Stimulated activated CD8-positive, alpha-beta memory T cell treated with anti-CD3 and anti-CD28 coated beads, Interleukin-7, amount 100 ng/mL, for 24 hours (primary cell): ENCODE measurements at regions not wholly inside any gene's neighbourhood (a gene's known extent, or its start where the extent isn't known, plus 50 kb on each side); places are given as distances from the start of the nearest gene placed in this dataset.

Experiments used
- DNase-seq: peaks from one replicate; pipeline ENCODE4 v3.0.0-alpha.2; 2020; ENCODE audit warnings: low read depth

DNA sequence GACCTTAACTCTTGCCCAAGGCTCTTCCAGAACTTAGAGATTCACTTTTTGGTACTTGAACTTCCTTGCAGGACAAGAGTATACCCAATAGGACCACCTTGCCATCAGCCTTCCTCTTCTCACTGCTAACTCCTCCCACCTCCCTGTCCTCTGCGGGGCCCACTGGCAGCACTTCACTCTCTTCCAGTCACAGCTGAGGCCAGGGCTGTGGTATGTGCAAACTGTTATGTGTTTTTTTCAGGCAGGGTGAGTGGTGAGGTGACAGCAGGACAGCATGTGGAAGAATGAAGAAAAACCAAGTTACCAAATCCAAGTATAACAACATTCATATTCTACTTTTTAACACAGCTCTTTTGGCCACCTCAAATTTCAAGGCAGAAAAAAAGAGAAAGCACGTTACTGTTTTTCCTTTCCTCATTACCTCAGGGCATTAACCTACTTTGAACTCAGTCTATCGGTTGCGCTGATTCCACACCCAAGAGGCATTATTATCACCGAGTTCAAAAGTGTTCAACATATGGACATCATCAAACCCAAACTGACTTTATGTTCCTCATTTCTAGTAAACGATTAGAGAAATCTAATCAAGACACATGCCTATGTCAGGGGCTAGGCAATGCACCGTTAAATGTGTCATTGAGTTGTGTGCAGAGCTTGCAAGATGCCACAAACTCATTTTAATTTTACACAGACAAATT lies 605.2 kb upstream of the SYT4 start:
- no peak for DNase-seq

DNA sequence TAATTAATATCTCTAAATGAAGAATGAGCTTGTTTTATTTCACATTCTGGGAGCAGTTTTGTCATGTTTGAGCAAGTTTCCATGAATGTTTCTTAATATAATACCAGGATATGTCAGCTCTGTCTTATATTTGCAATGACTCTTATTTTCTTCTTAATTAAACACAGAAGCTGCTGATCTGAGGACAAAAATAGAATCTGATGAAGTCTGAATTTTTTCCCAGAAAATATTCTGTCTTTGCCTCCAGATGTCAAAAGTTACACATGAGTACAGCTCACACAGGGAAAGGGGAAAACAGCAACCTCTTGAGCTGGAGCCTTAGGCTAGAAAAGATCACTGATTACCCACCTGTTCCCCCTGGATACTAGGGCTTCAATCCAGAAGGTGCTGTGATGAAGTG lies 606.6 kb upstream of the SYT4 start:
- DNase-seq, result no peak

- DNase-seq, result no peak
These were observed 609.1 kb upstream of the SYT4 start for GRCh38 chr18:43886341-43886740.

DNA sequence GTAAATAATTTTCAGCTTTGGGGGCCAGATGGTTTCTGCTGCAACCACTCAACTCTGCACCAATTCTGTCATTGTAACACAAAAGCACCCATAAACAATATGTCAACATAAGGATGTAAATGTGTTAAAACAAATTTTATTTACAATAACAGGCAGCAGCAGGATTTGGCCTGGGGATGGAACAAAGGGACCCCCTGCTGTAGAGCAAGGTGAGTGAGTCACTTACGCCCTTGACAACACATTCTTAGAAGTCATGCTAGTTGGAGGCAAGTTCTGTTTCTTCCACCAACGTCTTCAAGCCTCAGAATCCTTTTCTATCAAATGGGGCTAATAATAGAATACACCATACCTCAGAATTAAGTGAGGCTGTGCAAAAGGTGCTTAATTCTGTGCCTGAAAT lies 610.2 kb upstream of the SYT4 start:
- DNase-seq, result no peak

DNA sequence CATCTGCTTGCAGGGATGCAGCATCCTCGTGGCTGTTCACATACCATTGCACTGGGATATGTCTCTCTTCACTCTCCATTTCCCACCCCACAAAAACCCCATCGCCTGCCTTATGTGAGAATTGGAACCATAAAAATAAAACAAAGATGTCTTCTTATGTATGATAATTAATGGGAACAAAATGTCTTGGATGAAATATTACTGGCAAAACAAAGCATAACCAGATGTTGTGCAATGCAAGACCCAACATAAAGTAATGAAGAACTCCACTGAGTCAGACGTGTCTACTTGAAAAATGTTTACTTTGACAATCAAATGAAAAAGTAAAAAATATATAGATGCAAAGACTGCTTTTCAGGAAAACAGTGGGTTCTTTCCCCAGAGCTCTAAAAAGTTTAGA lies 611.3 kb upstream of the SYT4 start:
- DNase-seq, result no peak

DNA sequence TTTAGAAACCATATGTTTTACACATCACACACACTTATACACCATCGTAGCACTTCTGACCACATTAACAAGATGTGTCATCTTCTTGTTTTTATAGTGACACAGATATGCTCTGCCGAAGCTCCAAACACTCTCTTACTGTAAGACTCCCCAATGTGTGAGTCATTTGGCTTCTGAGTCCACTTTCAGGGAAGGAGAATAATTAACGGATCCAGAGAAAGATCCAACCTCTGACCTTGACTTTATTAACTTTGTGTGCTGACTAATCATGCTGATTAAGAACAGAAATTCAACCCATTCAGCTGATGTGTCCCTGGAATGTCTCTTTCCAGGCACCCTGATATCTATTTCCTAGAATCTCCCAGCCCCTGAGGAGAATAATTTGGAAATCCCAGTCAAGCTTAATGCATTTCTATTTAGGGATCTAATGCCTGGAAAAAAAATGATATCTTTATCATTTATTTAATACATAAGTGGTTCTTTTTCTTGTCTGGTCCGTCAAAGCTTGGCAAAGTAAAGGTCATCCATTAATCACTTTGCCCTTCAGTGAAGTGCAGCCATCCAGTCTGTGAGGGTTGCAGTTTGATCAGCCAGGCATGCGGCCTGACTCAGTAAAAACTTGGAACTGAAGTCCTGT lies 615.8 kb upstream of the SYT4 start:
- DNase-seq, result no peak

DNA sequence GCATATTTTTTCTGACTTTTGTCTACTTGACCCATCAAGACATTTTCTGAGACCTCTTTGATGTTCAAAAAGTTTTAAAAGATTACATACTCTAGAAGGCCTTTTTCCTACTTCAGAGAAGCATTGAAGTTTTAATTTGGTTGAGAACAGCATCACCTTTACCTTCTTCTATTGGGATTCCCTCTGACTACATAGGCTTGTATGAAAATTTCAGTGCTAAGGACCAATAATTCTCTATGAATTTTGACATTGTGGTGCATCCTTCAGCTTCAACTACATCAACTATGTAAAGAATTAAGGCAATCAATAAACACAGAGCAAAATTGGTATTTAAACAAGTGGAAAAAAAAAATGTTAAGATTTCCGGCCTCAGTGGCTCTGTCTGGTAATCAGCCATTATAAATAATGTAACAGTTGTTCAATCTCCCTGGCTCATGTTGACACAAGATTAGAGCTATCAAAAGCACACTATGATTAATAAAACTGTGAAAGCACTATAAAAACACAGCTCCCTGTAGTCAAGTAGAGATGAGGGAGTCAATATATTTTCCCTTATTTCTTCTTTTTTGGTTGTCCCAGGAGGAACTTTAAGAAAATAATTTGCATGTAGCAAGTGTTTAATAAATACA lies 627.0 kb upstream of the SYT4 start:
- no peak for DNase-seq

GRCh38 chr18:43914018-43914417 lies 636.7 kb upstream of the SYT4 start:
- DNase-seq, result no peak

DNA sequence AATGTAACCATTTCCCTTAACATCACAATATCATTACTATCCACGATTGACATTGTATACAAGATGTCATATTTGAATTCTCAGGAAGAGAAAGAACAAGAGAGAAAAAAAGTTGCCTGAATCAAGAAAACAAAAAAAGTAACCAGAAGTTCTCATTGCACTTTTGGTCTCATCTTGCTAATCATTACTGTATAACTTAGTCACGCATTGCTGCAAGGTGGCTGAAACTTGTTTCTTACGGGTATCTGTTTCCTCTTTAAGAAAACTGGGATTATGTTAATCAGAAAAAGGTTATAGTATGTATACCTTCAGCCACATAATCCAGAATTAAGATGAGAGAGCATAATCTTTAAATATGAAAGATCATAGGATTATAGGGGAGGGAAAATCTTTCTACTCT lies 639.7 kb upstream of the SYT4 start:
- no peak for DNase-seq

GRCh38 chr18:43917520-43917919 lies 640.2 kb upstream of the SYT4 start:
- DNase-seq, result no peak

DNA sequence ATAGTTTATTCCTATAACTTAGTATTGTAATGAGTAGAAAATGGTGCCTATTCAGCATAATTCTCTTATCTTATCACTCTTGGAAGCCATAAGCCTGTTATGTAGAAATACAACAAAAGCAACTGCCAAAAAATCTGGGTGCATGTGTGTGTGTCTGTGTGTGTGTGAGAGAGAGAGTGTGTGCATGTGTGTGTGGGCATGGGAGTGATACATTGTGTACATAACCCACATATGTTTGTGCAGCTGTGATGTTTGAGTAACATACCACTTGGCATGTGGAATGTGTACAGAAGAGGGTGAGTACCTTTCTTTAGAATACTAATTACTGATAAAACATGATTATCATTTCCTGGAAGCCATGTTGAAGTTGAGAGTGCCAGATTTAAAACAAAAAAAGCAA lies 642.3 kb upstream of the SYT4 start:
- DNase-seq, result no peak

- DNase-seq, result no peak
These were observed 654.1 kb upstream of the SYT4 start for GRCh38 chr18:43931439-43931838.

DNA sequence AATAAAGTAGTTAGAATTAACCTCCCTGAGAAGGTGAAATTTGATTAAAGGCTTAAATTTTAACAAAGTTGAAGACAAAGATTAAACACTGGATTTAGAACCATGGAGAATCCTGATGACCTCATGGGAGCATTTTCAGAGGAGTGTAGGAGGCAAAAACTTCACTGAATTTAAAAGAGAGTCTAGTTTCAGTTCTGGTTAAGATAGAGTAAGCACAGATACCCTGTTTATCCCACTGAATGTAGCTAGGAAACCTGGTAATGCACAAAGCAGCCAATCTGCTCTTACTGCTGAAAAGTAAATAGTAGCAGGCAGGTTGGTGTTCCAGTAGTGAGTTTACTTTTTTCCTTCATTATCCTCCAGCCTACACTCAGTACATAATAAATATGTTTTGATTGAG lies 654.9 kb upstream of the SYT4 start:
- DNase-seq, result no peak

GRCh38 chr18:43933177-43933576 lies 655.9 kb upstream of the SYT4 start:
- DNase-seq, result no peak

DNA sequence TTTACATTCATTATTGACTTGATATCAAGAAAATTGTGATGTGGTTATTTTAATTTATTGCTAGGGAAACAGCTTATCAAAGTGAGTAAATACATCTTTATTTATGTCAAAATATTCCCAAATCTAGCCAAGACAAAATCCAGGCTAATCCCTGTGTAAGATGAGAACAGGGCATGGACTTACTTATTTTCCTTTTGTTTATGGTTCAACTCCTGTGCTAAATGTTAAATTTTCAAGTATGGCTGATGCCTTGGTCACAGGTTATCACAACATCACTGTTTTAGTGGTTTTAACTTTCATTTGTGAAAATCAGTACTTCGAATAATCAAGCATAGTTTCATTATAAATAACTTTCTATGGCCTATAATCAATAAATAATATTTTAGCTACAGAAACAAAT lies 657.0 kb upstream of the SYT4 start:
- DNase-seq, result no peak

- no peak for DNase-seq
These were observed 657.6 kb upstream of the SYT4 start for GRCh38 chr18:43934781-43935471.

GRCh38 chr18:43936176-43936575 lies 658.9 kb upstream of the SYT4 start:
- no peak for DNase-seq

- no peak for DNase-seq
These were observed 672.0 kb upstream of the SYT4 start for GRCh38 chr18:43949291-43949690.

- DNase-seq, result no peak
These were observed 672.8 kb upstream of the SYT4 start for GRCh38 chr18:43950062-43950461.

- DNase-seq, result no peak
These were observed 675.1 kb upstream of the SYT4 start for GRCh38 chr18:43952398-43952797.

- no peak for DNase-seq
These were observed 684.4 kb upstream of the SYT4 start for GRCh38 chr18:43961722-43962121.

DNA sequence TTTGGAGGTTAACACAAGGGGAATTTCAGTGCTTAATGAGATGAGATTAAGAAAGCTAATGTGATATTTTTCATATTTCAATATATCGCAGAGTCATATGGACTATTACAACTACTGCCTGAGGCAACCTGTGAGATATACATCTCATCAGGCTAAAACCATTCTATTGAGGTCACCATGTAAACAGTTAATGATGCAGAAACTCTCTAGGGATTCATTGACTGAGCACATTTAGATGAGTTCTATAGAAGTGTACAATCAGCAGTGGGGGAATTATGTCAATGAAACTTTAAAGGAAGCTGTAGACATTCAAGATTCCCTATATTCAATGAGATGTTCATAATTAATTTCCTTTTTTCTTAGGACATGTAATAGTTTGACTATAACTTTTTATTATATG lies 687.4 kb upstream of the SYT4 start:
- no peak for DNase-seq

- no peak for DNase-seq
These were observed 688.4 kb upstream of the SYT4 start for GRCh38 chr18:43965691-43966090.
